Mammary epithelial cell (primary cell): ENCODE measurements at regions not wholly inside any gene's neighbourhood (a gene's known extent, or its start where the extent isn't known, plus 50 kb on each side); places are given as distances from the start of the nearest gene placed in this dataset.

ENCODE experiments used
- CTCF ChIP-seq, 2 donors: IDR thresholded peaks in 1 of 2; conservative IDR thresholded peaks in 1 of 2; 2 replicates each; pipeline ENCODE4 v1.5.1; 2011 to 2012; ENCODE audit warnings: inconsistent platforms in 2 of 2, low read length in 2 of 2, mild to moderate bottlenecking in 2 of 2, control low read depth in 1 of 2, low read depth in 1 of 2; ENCODE audit not compliant: insufficient read depth in 1 of 2; ENCODE audit errors: extremely low read depth in 1 of 2
- EZH2 ChIP-seq: IDR thresholded peaks from 2 replicates; pipeline ENCODE4 v1.6.1; 2012; ENCODE audit warnings: low read length, inconsistent platforms, borderline replicate concordance

- TF ChIP-seq CTCF (conservative IDR thresholded peaks at IDR 0.05 in 1 of 2, IDR thresholded peaks at IDR 0.05 in 1 of 2; ENCODE audit: extremely low read depth in 1 of 2, insufficient read depth in 1 of 2, low read depth in 1 of 2, low read length in 2 of 2) (no peak), EZH2 (no peak)
Observed at GRCh38 chr10:2294739-2295138, 557.4 kb upstream of the ADARB2 start.
